ENCODE measurements at regions not wholly inside any gene's neighbourhood (a gene's known extent, or its start where the extent isn't known, plus 50 kb on each side); places are given as distances from the start of the nearest gene placed in this dataset.
A peak's percentile ranks its signal among the peaks of the same experiment; 100 is the strongest.

- DNase-seq, result peak; percentile 40
These were observed 132.9 kb upstream of the IL12A start for GRCh38 chr3:159855599-159856346.

DNA sequence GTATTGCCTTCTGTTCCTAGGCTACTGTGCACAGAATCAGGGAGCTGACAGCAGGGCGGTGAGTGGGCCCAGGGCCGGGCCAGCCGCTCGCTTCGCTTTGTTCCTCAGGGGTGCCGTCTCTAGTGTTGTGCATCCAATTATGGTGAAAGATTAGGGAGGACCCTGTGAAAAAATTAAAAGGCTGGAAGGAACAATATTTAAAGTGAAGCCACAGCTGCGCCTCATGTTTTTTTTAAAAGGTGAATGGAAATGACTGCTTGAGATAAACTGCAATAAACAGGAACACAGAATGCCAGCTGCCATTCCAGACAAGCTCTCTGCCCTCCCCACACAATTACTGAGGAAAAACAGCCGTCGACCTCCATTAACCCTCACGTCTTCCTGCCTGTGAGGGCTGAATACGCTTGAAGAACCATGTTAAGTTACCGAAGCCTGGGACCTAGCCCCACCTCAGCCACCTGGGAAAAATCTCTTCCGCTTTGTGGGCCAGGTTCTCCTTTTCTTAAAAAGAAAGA, 132.0 kb upstream of the IL12A start:
- no peak for DNase-seq

DNA sequence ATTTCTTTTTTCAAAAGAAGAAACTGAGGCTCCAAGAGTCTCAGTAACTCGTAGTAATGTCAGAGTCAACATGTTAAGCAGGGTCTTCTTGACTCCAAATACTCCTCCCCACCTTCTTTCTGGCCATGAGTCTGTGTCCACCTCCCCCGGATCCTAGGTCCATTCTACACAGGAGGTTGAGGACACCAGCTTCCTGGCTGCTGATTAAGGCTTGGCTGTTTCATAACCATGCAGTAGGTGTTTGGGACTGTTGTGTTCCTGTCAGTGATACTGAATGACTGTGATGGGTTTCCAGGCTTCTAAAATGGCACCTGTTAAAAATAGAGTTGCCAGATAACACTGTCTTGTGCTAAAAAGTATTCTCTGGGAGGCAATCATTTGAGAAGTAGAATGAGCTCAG, 130.8 kb upstream of the IL12A start:
- no peak for DNase-seq

GRCh38 chr3:159858650-159859049, 130.0 kb upstream of the IL12A start:
- no peak for DNase-seq

- DNase-seq, result no peak
These were observed 129.2 kb upstream of the IL12A start for GRCh38 chr3:159859424-159859823.

DNA sequence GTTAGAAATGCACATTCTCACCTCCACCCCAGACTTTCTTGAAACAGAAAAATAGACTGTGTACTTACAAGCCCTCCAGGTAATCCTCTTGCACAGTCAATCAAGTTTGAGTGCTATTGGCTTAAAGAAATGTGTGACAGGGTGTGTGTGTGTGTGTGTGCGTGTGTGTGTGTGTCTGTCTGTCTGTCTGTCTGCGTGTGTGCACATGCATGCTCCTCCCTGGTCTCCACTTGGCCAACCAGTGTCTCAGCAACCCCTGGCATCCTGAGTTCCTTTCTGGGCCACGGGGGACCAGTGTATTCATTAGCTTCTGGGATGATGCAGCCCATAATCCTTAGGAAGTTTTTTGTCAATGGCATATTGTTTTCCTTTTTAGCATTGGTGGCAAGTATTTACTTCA, 128.8 kb upstream of the IL12A start:
- DNase-seq, result no peak

- DNase-seq, result no peak
These were observed 128.1 kb upstream of the IL12A start for GRCh38 chr3:159860269-159861116.

- no peak for DNase-seq
These were observed 127.2 kb upstream of the IL12A start for GRCh38 chr3:159861369-159861987.

GRCh38 chr3:159865041-159865579, 123.5 kb upstream of the IL12A start:
- no peak for DNase-seq

- DNase-seq, result no peak
These were observed 122.4 kb upstream of the IL12A start for GRCh38 chr3:159866201-159866746.

DNA sequence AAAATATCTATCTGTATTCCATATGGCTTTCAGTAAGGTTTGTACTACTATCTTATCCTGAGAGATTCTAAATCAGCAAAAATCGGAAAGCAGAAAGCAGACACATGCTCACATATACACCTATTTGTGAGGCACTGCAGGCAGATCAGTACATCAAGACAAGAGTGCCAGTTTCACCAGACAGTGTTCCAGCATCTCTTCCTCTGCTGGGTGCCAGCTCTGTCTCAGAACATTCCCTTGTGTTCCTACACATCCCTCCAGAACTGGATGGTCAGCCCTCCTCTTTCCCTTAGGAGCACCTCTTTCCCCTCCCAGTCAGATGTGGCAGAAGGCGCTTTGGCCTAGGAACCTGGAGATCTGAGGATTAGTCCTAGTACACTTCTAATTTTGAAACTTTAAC, 121.3 kb upstream of the IL12A start:
- DNase-seq, result no peak

GRCh38 chr3:159870723-159871122, 117.9 kb upstream of the IL12A start:
- no peak for DNase-seq

DNA sequence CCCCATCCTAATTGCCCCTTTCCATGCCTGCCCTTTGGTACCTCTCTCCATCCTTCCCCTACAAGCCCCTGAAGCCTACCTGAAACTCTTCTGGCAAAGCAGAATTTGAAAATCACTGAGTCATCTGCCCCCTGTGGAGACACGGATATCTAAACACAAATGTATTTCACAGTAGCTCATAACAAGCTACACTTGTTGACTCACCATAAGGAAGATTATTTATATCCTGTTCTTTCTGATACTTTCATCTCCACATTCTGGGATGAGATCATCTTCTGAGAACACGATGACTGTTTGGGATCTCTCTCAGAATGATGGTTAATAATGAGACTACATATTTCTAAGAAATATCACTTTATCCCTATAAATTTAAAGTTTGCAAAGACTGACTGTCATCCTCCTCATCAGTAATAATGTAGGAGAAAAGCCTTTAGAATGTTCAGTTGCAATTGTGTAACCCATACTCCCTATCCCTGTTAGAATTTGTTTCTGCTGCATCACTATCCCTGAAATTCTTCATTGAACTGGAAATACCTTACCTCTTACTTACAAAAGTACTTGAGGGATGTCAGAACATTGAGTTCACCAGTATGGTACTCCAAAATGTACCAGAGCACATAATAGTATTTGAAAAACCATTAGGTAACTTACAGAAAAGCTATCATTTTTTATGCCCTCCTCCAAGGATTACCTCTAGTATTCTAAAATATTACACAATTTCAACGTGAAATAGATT, 116.1 kb upstream of the IL12A start:
- peak; percentile 94 for DNase-seq

GRCh38 chr3:159875116-159875515, 113.5 kb upstream of the IL12A start:
- no peak for DNase-seq

DNA sequence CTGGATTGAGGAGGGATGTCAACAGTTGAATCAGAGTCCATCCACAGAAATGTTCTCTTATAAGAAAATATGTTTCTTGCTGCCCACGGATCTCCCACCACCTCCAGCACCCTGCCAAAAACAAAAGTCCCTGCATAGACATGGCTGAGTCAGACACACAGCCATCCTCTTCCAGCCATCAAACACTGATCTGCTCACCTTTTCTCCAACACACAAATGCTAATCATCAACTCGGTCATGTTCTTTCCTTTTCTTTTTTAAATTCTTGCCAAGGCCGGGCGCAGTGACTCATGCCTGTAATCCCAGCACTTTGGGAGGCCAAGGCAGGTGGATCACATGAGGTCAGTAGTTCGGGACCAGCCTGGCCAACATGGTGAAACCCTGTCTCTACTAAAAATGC, 110.7 kb upstream of the IL12A start:
- peak; percentile 63 for DNase-seq

- DNase-seq, result no peak
These were observed 109.5 kb upstream of the IL12A start for GRCh38 chr3:159879146-159879545.

DNA sequence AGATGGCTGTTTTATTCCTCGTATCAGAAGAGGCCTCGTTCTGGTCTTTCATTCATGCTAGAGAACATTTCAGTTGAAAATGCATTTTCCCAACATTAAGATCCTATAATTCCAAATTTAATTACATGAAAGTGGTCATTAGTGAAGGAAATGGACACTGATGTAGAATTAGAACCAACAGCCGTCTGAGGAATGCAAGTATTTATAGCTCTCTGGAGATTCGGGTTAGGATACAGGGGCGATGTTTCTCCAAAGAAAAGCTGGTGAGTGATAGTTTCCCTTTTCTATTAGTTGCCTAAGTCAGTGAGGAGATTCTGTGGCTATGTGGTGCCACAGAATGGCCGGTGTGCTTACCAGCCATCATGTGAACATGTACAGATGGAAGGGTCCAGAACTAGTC, 109.0 kb upstream of the IL12A start:
- no peak for DNase-seq

DNA sequence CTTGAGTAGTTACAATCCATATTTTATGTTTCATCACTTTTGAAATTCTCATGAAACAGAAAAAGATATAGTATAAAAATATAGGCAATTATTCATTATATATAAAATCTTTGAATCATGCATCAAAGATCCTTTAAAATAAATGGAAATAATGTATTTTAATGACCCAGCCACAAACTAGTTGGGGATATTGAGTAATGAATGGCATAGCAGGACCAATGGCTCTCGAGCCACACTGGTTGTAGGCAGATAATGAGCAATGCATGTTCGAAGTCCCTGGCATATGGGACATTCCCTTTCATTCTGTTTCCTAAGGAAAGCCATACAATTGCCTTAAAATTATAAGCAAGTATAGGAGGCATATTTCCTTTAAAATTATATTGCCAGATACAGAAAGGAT, 107.4 kb upstream of the IL12A start:
- no peak for DNase-seq

DNA sequence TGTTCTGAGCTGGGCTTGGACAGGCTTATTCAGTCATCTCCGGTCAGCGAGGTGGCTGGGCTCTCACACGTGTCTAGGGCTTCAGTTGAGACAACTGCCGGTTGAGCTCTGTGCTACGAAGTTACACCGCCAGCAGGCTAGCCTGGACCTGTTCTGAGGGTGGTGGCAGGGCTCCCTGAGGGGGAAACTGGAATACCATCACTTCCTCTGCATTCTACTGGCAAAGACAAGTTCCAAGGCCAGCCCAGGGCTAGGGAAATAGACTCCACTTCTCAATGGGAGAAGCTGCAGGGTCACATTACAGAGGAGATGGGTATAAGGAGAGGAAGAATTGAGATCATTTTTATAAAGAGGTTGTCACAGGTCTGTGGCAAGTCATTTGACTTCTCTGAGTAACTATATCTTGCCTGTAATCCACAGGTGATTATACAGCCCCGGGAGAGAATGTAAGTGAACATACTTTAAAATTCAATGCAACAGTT, 106.8 kb upstream of the IL12A start:
- no peak for DNase-seq

- no peak for DNase-seq
These were observed 106.3 kb upstream of the IL12A start for GRCh38 chr3:159882367-159882766.

Data from fibroblast of skin of abdomen (primary cell).